ENCODE measurements at regions not wholly inside any gene's neighbourhood (a gene's known extent, or its start where the extent isn't known, plus 50 kb on each side); places are given as distances from the start of the nearest gene placed in this dataset.

- no peak for TF ChIP-seq ZNF785 (tag by site-specific recombination; IDR thresholded peaks at IDR 0.05)
- TF ChIP-seq ZFP69B (tag by site-specific recombination; IDR thresholded peaks at IDR 0.05): no peak
- TF ChIP-seq ZSCAN30 (tag by site-specific recombination; IDR thresholded peaks at IDR 0.05): no peak
- TF ChIP-seq ZBTB8A (tag by site-specific recombination; IDR thresholded peaks at IDR 0.05): no peak
- TF ChIP-seq ZNF132 (tag by site-specific recombination; IDR thresholded peaks at IDR 0.05; ENCODE audit: borderline replicate concordance): no peak
- no peak for TF ChIP-seq ZNF398 (tag by site-specific recombination; IDR thresholded peaks at IDR 0.05)
- TF ChIP-seq KLF7 (tag by site-specific recombination; IDR thresholded peaks at IDR 0.05; ENCODE audit: borderline replicate concordance): no peak
- no peak for TF ChIP-seq ZNF555 (tag by site-specific recombination; conservative IDR thresholded peaks at IDR 0.05)
- no peak for TF ChIP-seq ZNF391 (tag by site-specific recombination; IDR thresholded peaks at IDR 0.05; ENCODE audit: borderline replicate concordance, low read depth)
- no peak for TF ChIP-seq ZNF24 (tag by site-specific recombination; IDR thresholded peaks at IDR 0.05)
- TF ChIP-seq HOXA7 (CRISPR knock-in tag; IDR thresholded peaks at IDR 0.05; ENCODE audit: borderline replicate concordance): no peak
- TF ChIP-seq ZBTB26 (tag by site-specific recombination; optimal IDR thresholded peaks at IDR 0.05): no peak
- TF ChIP-seq ZNF664 (tag by site-specific recombination; IDR thresholded peaks at IDR 0.05): no peak
- no peak for TF ChIP-seq ZNF18 (tag by site-specific recombination; IDR thresholded peaks at IDR 0.05)
- TF ChIP-seq ZNF10 (tag by site-specific recombination; IDR thresholded peaks at IDR 0.05): no peak
- TF ChIP-seq ZNF513 (tag by site-specific recombination; IDR thresholded peaks at IDR 0.05): no peak
- TF ChIP-seq ZIC2 (tag by site-specific recombination; IDR thresholded peaks at IDR 0.05): no peak
- TF ChIP-seq ZNF692 (tag by site-specific recombination; IDR thresholded peaks at IDR 0.05): no peak
- TF ChIP-seq AEBP2 (tag by site-specific recombination; IDR thresholded peaks at IDR 0.05; ENCODE audit: borderline replicate concordance): no peak
- Histone ChIP-seq H3K4me3 (ENCODE audit: low read depth, low read length) (no peak overlapping the region), H3K9me3 (ENCODE audit: control insufficient read depth, insufficient read depth, low read depth, low read length) (no peaks in the 10 kb centered on the region), H3K36me3 (ENCODE audit: control insufficient read depth in 2 of 2, insufficient read depth in 1 of 2, low read length in 2 of 2) (no peaks in the 10 kb centered on the region), H3K27ac (ENCODE audit: extremely low read depth, low read depth, low read length) (no peak overlapping the region), H3K4me1 (ENCODE audit: control insufficient read depth, insufficient read depth, low read length) (no peaks in the 10 kb centered on the region)
- POLR2A ChIA-PET: no interaction called here
- CTCF ChIA-PET: no interaction called here
Measured at GRCh38 chr2:194086129-194086528, 1570.9 kb upstream of the SLC39A10 start.
